Prostate gland (tissue), 2 donors: ENCODE measurements at regions not wholly inside any gene's neighbourhood (a gene's known extent, or its start where the extent isn't known, plus 50 kb on each side); places are given as distances from the start of the nearest gene placed in this dataset.

Experiments
- DNase-seq: peaks from one replicate; pipeline ENCODE4 v3.0.0-alpha.2; 2019; ENCODE audit warnings: low spot score
- H3K27ac ChIP-seq, 2 donors: fragments of 200-600 bp; sonication (generic); 2 replicates each; pipeline ENCODE4 v1.5.1; 2017 to 2019
- H3K27me3 ChIP-seq: fragments of 200-600 bp; sonication (generic); replicated peaks from 2 replicates; pipeline ENCODE4 v1.5.1; 2019; ENCODE audit not compliant: insufficient read depth
- H3K36me3 ChIP-seq, 2 donors: fragments of 200-600 bp; sonication (generic); 1 replicate in 1 of 2; 2 replicates in 1 of 2; pipeline versions ENCODE4 v1.5.1 to v1.8.1; 2017 to 2019
- H3K4me1 ChIP-seq: fragments of 200-600 bp; sonication (generic); replicated peaks from 2 replicates; pipeline ENCODE4 v1.5.1; 2019
- H3K4me3 ChIP-seq, 2 donors: fragments of 200-600 bp; sonication (generic); 2 replicates each; pipeline ENCODE4 v1.5.1; 2017 to 2019
- H3K9me3 ChIP-seq: fragments of 200-600 bp; sonication (generic); 2 replicates; pipeline ENCODE4 v1.5.1; 2017
- CTCF ChIP-seq, 4 experiments: fragments of 200-600 bp in 2 of 4; fragments of 450-650 bp in 2 of 4; sonication (generic) in 2 of 4; IDR thresholded peaks; 1 replicate in 3 of 4; 2 replicates in 1 of 4; pipeline ENCODE4 v1.5.1; 2016 to 2019; ENCODE audit warnings: antibody characterized with exemption in 4 of 4, mild to moderate bottlenecking in 2 of 4, moderate library complexity in 2 of 4
- POLR2A ChIP-seq: fragments of 450-650 bp; IDR thresholded peaks from one replicate; pipeline ENCODE4 v1.6.1; 2016; ENCODE audit warnings: antibody characterized with exemption, mild to moderate bottlenecking
- POLR2AphosphoS5 ChIP-seq: sonication (generic); formaldehyde crosslinking; IDR thresholded peaks from one replicate; pipeline ENCODE4 v1.6.1; 2017; ENCODE audit warnings: antibody characterized with exemption
- WGBS: methylation state at CpG from one replicate; pipeline ENCODE4 v1.1.5; 2018; 5-methylcytosine and 5-hydroxymethylcytosine counted together
- intact Hi-C: fragments of 100-400 bp; cut with DNase I; formaldehyde crosslinking; loops from one replicate; pipeline ENCODE4 v1.14.2; 2022

GRCh38 chr14:86570371-86570770 lies 1040.4 kb downstream of the FLRT2 start:
- Histone ChIP-seq H3K4me1 (no peaks in the 10 kb centered on the region), H3K4me3 (no peak overlapping the region), H3K9me3 (no peaks in the 10 kb centered on the region), H3K27ac (no peak overlapping the region), H3K27me3 (no peaks in the 10 kb centered on the region), H3K36me3 (no peaks in the 10 kb centered on the region)
- intact Hi-C loops: no loop called here
- TF ChIP-seq CTCF (IDR thresholded peaks at IDR 0.05): no peak
- TF ChIP-seq POLR2AphosphoS5: no peak
- no peak for TF ChIP-seq POLR2A
- no peak for DNase-seq

GRCh38 chr14:86543521-86543920 lies 1013.6 kb downstream of the FLRT2 start:
- Histone ChIP-seq H3K27ac (no peak overlapping the region), H3K4me1 (no peaks in the 10 kb centered on the region), H3K4me3 (no peak overlapping the region), H3K36me3 (no peaks in the 10 kb centered on the region), H3K9me3 (no peaks in the 10 kb centered on the region), H3K27me3 (no peaks in the 10 kb centered on the region)
- no peak for DNase-seq
- intact Hi-C loops: no loop called here
- TF ChIP-seq CTCF (IDR thresholded peaks at IDR 0.05) (no peak), POLR2A (no peak), POLR2AphosphoS5 (no peak)

GRCh38 chr14:86541972-86542371 lies 1012.0 kb downstream of the FLRT2 start:
- intact Hi-C loops: no loop called here
- DNase-seq: no peak
- Histone ChIP-seq H3K27ac (no peak overlapping the region), H3K9me3 (no peaks in the 10 kb centered on the region), H3K4me3 (no peak overlapping the region), H3K27me3 (no peaks in the 10 kb centered on the region), H3K36me3 (no peaks in the 10 kb centered on the region), H3K4me1 (no peaks in the 10 kb centered on the region)
- TF ChIP-seq CTCF (IDR thresholded peaks at IDR 0.05) (no peak), POLR2A (no peak), POLR2AphosphoS5 (no peak)
- 86% methylated on average over 4 of the region's 4 CpGs for WGBS

- 58% methylated on average over 6 of the region's 6 CpGs for WGBS
These were observed 1010.8 kb downstream of the FLRT2 start for GRCh38 chr14:86540636-86541247.

More at GRCh38 chr14:86540636-86541247, 1010.8 kb downstream of the FLRT2 start:
- Histone ChIP-seq H3K27me3 (no peaks in the 10 kb centered on the region), H3K4me1 (no peaks in the 10 kb centered on the region), H3K36me3 (no peaks in the 10 kb centered on the region), H3K9me3 (no peaks in the 10 kb centered on the region), H3K4me3 (no peak overlapping the region), H3K27ac (no peak overlapping the region)
- intact Hi-C loops: no loop called here
- no peak for DNase-seq
- TF ChIP-seq POLR2A (no peak), CTCF (IDR thresholded peaks at IDR 0.05) (no peak), POLR2AphosphoS5 (no peak)
